Esophagus squamous epithelium (tissue), 4 donors: ENCODE measurements at regions not wholly inside any gene's neighbourhood (a gene's known extent, or its start where the extent isn't known, plus 50 kb on each side); places are given as distances from the start of the nearest gene placed in this dataset.

ENCODE experiments used
- CTCF ChIP-seq, 6 experiments: fragments of 450-650 bp in 4 of 6; fragments of 200-600 bp in 2 of 6; sonication (generic) in 2 of 6; IDR thresholded peaks; one replicate each; pipeline ENCODE4 v1.5.1; 2016 to 2019; ENCODE audit warnings: antibody characterized with exemption in 6 of 6, mild to moderate bottlenecking in 4 of 6, moderate library complexity in 4 of 6
- POLR2A ChIP-seq, 4 donors: fragments of 450-650 bp; IDR thresholded peaks; one replicate each; pipeline ENCODE4 v1.6.1; 2017; ENCODE audit warnings: antibody characterized with exemption in 4 of 4, mild to moderate bottlenecking in 4 of 4, moderate library complexity in 3 of 4

GRCh38 chr6:21386744-21387143, 206.8 kb upstream of the SOX4 start:
- TF ChIP-seq CTCF (IDR thresholded peaks at IDR 0.05) (no peak), POLR2A (IDR thresholded peaks at IDR 0.05) (no peak)
